Omental fat pad (tissue), 3 donors: ENCODE measurements at regions not wholly inside any gene's neighbourhood (a gene's known extent, or its start where the extent isn't known, plus 50 kb on each side); places are given as distances from the start of the nearest gene placed in this dataset.

Experiments
- ATAC-seq: fragments of 150-250 bp; one replicate; pipeline ENCODE4 v1.9.1; 2016; ENCODE audit warnings: mild to moderate bottlenecking, moderate library complexity; ENCODE audit not compliant: low FRiP score
- DNase-seq: peaks from one replicate; pipeline ENCODE4 v3.0.0-alpha.2; 2019; ENCODE audit warnings: low spot score
- CTCF ChIP-seq, 3 donors: fragments of 450-650 bp; IDR thresholded peaks; one replicate each; pipeline ENCODE4 v1.5.1; 2016 to 2017; ENCODE audit warnings: antibody characterized with exemption in 3 of 3, mild to moderate bottlenecking in 3 of 3, moderate library complexity in 2 of 3

GRCh38 chr5:173808079-173808808 is 79.9 kb upstream of the CPEB4 start:
- no peak for DNase-seq
- peak; percentile 76 for ATAC-seq
- no peak for TF ChIP-seq CTCF (IDR thresholded peaks at IDR 0.05)

- no peak for TF ChIP-seq CTCF (IDR thresholded peaks at IDR 0.05)
- ATAC-seq = no peak
Observed at GRCh38 chr5:173809014-173809413, 79.1 kb upstream of the CPEB4 start.

GRCh38 chr5:173812811-173813550 is 75.2 kb upstream of the CPEB4 start:
- TF ChIP-seq CTCF (IDR thresholded peaks at IDR 0.05) = no peak
- DNase-seq (no peak), ATAC-seq (no peak)

More at GRCh38 chr5:173809014-173809413, 79.1 kb upstream of the CPEB4 start:
- DNase-seq = no peak

GRCh38 chr5:173814053-173814452 is 74.1 kb upstream of the CPEB4 start:
- no peak for TF ChIP-seq CTCF (IDR thresholded peaks at IDR 0.05)
- ATAC-seq (no peak), DNase-seq (no peak)

- no peak for DNase-seq
- no peak for ATAC-seq
- TF ChIP-seq CTCF (IDR thresholded peaks at IDR 0.05) = no peak
Observed at GRCh38 chr5:173815571-173815970, 72.6 kb upstream of the CPEB4 start.

GRCh38 chr5:173816728-173817127 is 71.4 kb upstream of the CPEB4 start:
- DNase-seq = no peak
- TF ChIP-seq CTCF (IDR thresholded peaks at IDR 0.05) = no peak
- ATAC-seq = no peak

- DNase-seq = no peak
- ATAC-seq = no peak
- TF ChIP-seq CTCF (IDR thresholded peaks at IDR 0.05) = no peak
Observed at GRCh38 chr5:173817561-173817960, 70.6 kb upstream of the CPEB4 start.
